ENCODE measurements at regions not wholly inside any gene's neighbourhood (a gene's known extent, or its start where the extent isn't known, plus 50 kb on each side); places are given as distances from the start of the nearest gene placed in this dataset.
"Not testable (repeated sequence)": the region's sequence is repeated elsewhere in the genome, so short reads cannot be mapped to it uniquely, and the experiment has no call there.

- no peak for DNase-seq (ENCODE audit: low read depth in 2 of 2, low spot score in 1 of 2)
Observed at GRCh38 chr4:20050768-20051167, 200.9 kb upstream of the SLIT2 start.

GRCh38 chr4:20049889-20050288 lies 201.8 kb upstream of the SLIT2 start:
- DNase-seq (ENCODE audit: low read depth in 2 of 2, low spot score in 1 of 2) = no peak

- DNase-seq (ENCODE audit: low read depth in 2 of 2, low spot score in 1 of 2) = no peak
Observed at GRCh38 chr4:20046931-20047677, 204.6 kb upstream of the SLIT2 start.

- no peak for DNase-seq (ENCODE audit: low read depth in 2 of 2, low spot score in 1 of 2)
Observed at GRCh38 chr4:20046179-20046578, 205.5 kb upstream of the SLIT2 start.

GRCh38 chr4:20044966-20045365 lies 206.7 kb upstream of the SLIT2 start:
- DNase-seq (ENCODE audit: low read depth in 2 of 2, low spot score in 1 of 2) = no peak

GRCh38 chr4:20044502-20044911 lies 207.2 kb upstream of the SLIT2 start:
- no peak for DNase-seq (ENCODE audit: low read depth in 2 of 2, low spot score in 1 of 2)

GRCh38 chr4:20043991-20044390 lies 207.7 kb upstream of the SLIT2 start:
- DNase-seq (ENCODE audit: low read depth in 2 of 2, low spot score in 1 of 2) = no peak

GRCh38 chr4:20042769-20043168 lies 208.9 kb upstream of the SLIT2 start:
- DNase-seq (ENCODE audit: low read depth in 2 of 2, low spot score in 1 of 2) = no peak

- no peak for DNase-seq (ENCODE audit: low read depth in 2 of 2, low spot score in 1 of 2)
Observed at GRCh38 chr4:20041839-20042407, 209.8 kb upstream of the SLIT2 start.

GRCh38 chr4:20037745-20038144 lies 214.0 kb upstream of the SLIT2 start:
- DNase-seq (ENCODE audit: low read depth in 2 of 2, low spot score in 1 of 2) = no peak

GRCh38 chr4:20030108-20030507 lies 221.6 kb upstream of the SLIT2 start:
- DNase-seq (ENCODE audit: low read depth in 2 of 2, low spot score in 1 of 2) = no peak

- DNase-seq (ENCODE audit: low read depth in 2 of 2, low spot score in 1 of 2) = no peak
Observed at GRCh38 chr4:20028645-20029044, 223.1 kb upstream of the SLIT2 start.

- no peak for DNase-seq (ENCODE audit: low read depth in 2 of 2, low spot score in 1 of 2)
Observed at GRCh38 chr4:20026456-20026855, 225.2 kb upstream of the SLIT2 start.

GRCh38 chr4:20022471-20022870 lies 229.2 kb upstream of the SLIT2 start:
- no peak for DNase-seq (ENCODE audit: low read depth in 2 of 2, low spot score in 1 of 2)

- no peak for DNase-seq (ENCODE audit: low read depth in 2 of 2, low spot score in 1 of 2)
Observed at GRCh38 chr4:20020056-20020455, 231.6 kb upstream of the SLIT2 start.

- DNase-seq (ENCODE audit: low read depth in 2 of 2, low spot score in 1 of 2) = no peak
Observed at GRCh38 chr4:20019310-20020015, 232.2 kb upstream of the SLIT2 start.

- DNase-seq (ENCODE audit: low read depth in 2 of 2, low spot score in 1 of 2) = no peak
Observed at GRCh38 chr4:20017777-20018115, 234.0 kb upstream of the SLIT2 start.

GRCh38 chr4:20017070-20017776 lies 234.5 kb upstream of the SLIT2 start:
- no peak for DNase-seq (ENCODE audit: low read depth in 2 of 2, low spot score in 1 of 2)

GRCh38 chr4:20015636-20016224 lies 236.0 kb upstream of the SLIT2 start:
- no peak for DNase-seq (ENCODE audit: low read depth in 2 of 2, low spot score in 1 of 2)

GRCh38 chr4:20003836-20004558 lies 247.7 kb upstream of the SLIT2 start:
- DNase-seq (ENCODE audit: low read depth in 2 of 2, low spot score in 1 of 2) = not testable (repeated sequence)
